ENCODE measurements at regions not wholly inside any gene's neighbourhood (a gene's known extent, or its start where the extent isn't known, plus 50 kb on each side); places are given as distances from the start of the nearest gene placed in this dataset.

DNA sequence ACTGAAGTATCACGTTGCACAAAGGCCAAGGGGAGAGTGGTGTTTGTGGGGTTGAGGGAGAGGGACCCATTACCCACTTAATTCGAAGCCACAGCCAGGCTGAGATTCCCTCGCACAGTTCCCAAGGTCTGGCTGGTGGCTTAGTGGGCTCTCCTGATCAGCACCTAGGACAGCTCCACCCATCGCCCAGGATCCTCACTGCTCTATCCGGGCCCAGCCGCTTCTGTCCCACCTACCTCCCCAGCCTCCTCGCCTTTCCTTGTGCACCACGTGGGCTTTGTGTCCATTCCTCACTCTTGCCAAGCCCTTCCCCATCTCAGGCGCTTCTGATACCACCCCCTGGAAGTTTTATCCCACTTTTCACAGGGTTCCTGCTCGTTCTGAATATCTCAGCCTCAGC, 163.5 kb downstream of the CCT6B start:
- Mint-ChIP-seq H3K27me3 (ENCODE audit: insufficient read depth, unreplicated experiment) (no peaks in the 10 kb centered on the region), H3K9me3 (ENCODE audit: unreplicated experiment) (peaks cover 63% of the 10 kb centered on the region), H3K4me3 (ENCODE audit: unreplicated experiment) (no peak overlapping the region), H3K27ac (ENCODE audit: low read depth, unreplicated experiment) (no peak overlapping the region), H3K4me1 (ENCODE audit: insufficient read depth, unreplicated experiment) (no peaks in the 10 kb centered on the region), H3K36me3 (ENCODE audit: insufficient read depth, unreplicated experiment) (no peaks in the 10 kb centered on the region)
- DNase-seq (ENCODE audit: unreplicated experiment): no peak
- POLR2A ChIA-PET: no interaction called here
- TF ChIP-seq, protein P1, sequence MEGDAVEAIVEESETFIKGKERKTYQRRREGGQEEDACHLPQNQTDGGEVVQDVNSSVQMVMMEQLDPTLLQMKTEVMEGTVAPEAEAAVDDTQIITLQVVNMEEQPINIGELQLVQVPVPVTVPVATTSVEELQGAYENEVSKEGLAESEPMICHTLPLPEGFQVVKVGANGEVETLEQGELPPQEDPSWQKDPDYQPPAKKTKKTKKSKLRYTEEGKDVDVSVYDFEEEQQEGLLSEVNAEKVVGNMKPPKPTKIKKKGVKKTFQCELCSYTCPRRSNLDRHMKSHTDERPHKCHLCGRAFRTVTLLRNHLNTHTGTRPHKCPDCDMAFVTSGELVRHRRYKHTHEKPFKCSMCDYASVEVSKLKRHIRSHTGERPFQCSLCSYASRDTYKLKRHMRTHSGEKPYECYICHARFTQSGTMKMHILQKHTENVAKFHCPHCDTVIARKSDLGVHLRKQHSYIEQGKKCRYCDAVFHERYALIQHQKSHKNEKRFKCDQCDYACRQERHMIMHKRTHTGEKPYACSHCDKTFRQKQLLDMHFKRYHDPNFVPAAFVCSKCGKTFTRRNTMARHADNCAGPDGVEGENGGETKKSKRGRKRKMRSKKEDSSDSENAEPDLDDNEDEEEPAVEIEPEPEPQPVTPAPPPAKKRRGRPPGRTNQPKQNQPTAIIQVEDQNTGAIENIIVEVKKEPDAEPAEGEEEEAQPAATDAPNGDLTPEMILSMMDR (IDR thresholded peaks at IDR 0.05; ENCODE audit: unreplicated experiment): no peak
- CTCF ChIA-PET: no interaction called here
- BruUV-seq (replicated peaks): no TSS peak
- intact Hi-C loops (cut with micrococcal nuclease): no loop called here

DNA sequence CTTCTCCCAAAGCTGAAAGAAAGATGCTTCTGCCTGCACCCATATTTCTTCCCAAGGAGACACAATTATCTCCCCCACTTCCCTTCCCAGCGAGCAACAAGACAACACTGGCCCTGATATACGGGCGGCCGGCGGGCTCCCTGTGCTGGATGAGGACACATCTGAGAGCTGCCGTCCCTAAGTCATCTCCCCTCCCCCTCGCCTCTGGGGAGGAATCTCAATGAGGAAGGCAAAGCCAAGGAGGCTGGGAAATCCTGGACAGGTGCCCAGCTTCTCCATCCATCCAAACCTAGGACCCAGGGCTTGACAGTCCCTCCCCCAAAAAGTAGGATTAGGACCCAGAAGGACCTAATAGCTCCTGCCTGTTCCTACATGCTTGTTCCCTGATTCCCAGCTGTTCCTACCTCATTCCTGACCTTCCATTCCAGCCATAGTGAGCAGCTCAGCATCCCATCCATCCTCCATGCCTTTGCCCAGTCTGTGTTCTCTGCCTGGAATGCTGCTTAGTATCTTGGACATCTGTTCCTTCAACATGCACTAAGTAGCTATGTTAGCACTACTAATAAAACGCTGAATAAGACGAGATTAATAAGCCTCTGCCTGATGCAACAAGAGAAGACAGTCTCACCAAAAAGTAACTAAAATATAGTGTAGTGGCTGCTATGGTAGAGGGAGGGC, 167.9 kb downstream of the CCT6B start:
- Mint-ChIP-seq H3K27ac (ENCODE audit: low read depth, unreplicated experiment) (no peak overlapping the region), H3K36me3 (ENCODE audit: insufficient read depth, unreplicated experiment) (no peaks in the 10 kb centered on the region), H3K4me3 (ENCODE audit: unreplicated experiment) (no peak overlapping the region), H3K4me1 (ENCODE audit: insufficient read depth, unreplicated experiment) (no peaks in the 10 kb centered on the region), H3K9me3 (ENCODE audit: unreplicated experiment) (peaks cover 43% of the 10 kb centered on the region), H3K27me3 (ENCODE audit: insufficient read depth, unreplicated experiment) (no peaks in the 10 kb centered on the region)
- POLR2A ChIA-PET: no interaction called here
- intact Hi-C loops (cut with micrococcal nuclease): no loop called here
- TF ChIP-seq, protein P1 (IDR thresholded peaks at IDR 0.05; ENCODE audit: unreplicated experiment): no peak
- no peak for DNase-seq (ENCODE audit: unreplicated experiment)
- no TSS peak for BruUV-seq (replicated peaks)
- CTCF ChIA-PET: no interaction called here

DNA sequence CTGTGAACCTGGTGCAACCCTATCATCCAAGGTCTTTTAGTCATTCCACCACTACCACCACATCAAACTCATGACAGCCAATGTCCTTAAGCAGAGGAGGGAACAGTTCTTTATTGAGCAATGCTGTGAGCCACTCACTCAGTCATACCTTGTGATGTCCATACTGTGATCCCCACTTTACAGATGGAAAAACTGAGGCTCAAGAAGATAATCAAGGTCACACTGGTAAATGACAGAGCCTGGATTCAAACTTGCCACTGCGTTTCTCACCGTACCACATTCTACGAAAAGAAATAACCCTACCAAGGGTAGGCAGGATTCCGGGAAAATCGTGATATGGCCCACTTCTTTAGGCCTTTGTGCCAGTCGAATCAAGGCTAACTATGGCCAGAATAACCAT, 172.6 kb downstream of the CCT6B start:
- H3K4me1 Mint-ChIP-seq (ENCODE audit: insufficient read depth, unreplicated experiment): no peaks in the 10 kb centered on the region
- no peak overlapping the region for H3K27ac Mint-ChIP-seq (ENCODE audit: low read depth, unreplicated experiment)
- intact Hi-C loops (cut with micrococcal nuclease): no loop called here
- H3K36me3 Mint-ChIP-seq (ENCODE audit: insufficient read depth, unreplicated experiment): no peaks in the 10 kb centered on the region
- TF ChIP-seq, protein P1 (IDR thresholded peaks at IDR 0.05; ENCODE audit: unreplicated experiment): no peak
- ChIA-PET CTCF (no interaction called here), POLR2A (no interaction called here)
- no peak for DNase-seq (ENCODE audit: unreplicated experiment)
- no peak overlapping the region for H3K4me3 Mint-ChIP-seq (ENCODE audit: unreplicated experiment)
- H3K27me3 Mint-ChIP-seq (ENCODE audit: insufficient read depth, unreplicated experiment): no peaks in the 10 kb centered on the region
- no TSS peak for BruUV-seq (replicated peaks)
- peaks cover 35% of the 10 kb centered on the region for H3K9me3 Mint-ChIP-seq (ENCODE audit: unreplicated experiment)

DNA sequence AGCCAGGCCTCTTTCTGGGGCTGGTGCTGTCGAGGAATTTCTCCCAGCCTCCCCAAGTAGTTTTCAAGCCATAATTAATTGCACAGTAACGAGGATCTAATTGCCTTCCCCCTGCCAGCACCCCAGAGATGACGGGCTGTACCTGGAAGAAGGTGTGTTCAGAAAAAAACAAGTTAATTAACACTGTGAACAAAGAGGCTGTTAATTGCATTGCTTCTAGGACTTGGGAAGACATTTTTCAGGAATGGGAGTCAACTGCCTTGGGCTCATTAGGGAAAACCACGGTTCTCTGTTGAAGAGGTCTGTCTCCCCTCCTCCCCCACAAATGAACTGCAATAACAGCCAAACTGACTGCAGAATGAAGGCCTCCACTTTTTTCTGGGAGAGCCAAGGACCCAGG, 176.7 kb downstream of the CCT6B start:
- Mint-ChIP-seq H3K36me3 (ENCODE audit: insufficient read depth, unreplicated experiment) (no peaks in the 10 kb centered on the region), H3K4me3 (ENCODE audit: unreplicated experiment) (no peak overlapping the region), H3K27ac (ENCODE audit: low read depth, unreplicated experiment) (no peak overlapping the region), H3K27me3 (ENCODE audit: insufficient read depth, unreplicated experiment) (no peaks in the 10 kb centered on the region), H3K4me1 (ENCODE audit: insufficient read depth, unreplicated experiment) (no peaks in the 10 kb centered on the region), H3K9me3 (ENCODE audit: unreplicated experiment) (peaks cover 26% of the 10 kb centered on the region)
- TF ChIP-seq, protein P1 (IDR thresholded peaks at IDR 0.05; ENCODE audit: unreplicated experiment): no peak
- intact Hi-C loops (cut with micrococcal nuclease): no loop called here
- ChIA-PET CTCF (no interaction called here), POLR2A (no interaction called here)
- BruUV-seq (replicated peaks): no TSS peak
- DNase-seq (ENCODE audit: unreplicated experiment): no peak

Measured in MCF 10A (cell line).